GM20000 (cell line): ENCODE measurements at regions not wholly inside any gene's neighbourhood (a gene's known extent, or its start where the extent isn't known, plus 50 kb on each side); places are given as distances from the start of the nearest gene placed in this dataset.

ENCODE experiments used
- DNase-seq: peaks from one replicate; pipeline ENCODE4 v3.0.0; 2012; ENCODE audit warnings: low spot score
- CTCF ChIP-seq: IDR thresholded peaks from 2 replicates; pipeline ENCODE4 v1.5.1; 2012; ENCODE audit warnings: mild to moderate bottlenecking, control low read depth; ENCODE audit errors: extremely low read depth, missing control alignments

- no peak for TF ChIP-seq CTCF
- no peak for DNase-seq
These were observed 311.9 kb upstream of the SULF2 start for GRCh38 chr20:48096957-48097890.

- TF ChIP-seq CTCF = no peak
- no peak for DNase-seq
These were observed 311.1 kb upstream of the SULF2 start for GRCh38 chr20:48096212-48096875.

GRCh38 chr20:48094944-48095343 lies 309.7 kb upstream of the SULF2 start:
- no peak for TF ChIP-seq CTCF
- no peak for DNase-seq

- no peak for TF ChIP-seq CTCF
- no peak for DNase-seq
These were observed 309.0 kb upstream of the SULF2 start for GRCh38 chr20:48094196-48094749.

- DNase-seq = no peak
- no peak for TF ChIP-seq CTCF
These were observed 307.5 kb upstream of the SULF2 start for GRCh38 chr20:48092596-48093280.

- DNase-seq = no peak
- no peak for TF ChIP-seq CTCF
These were observed 305.5 kb upstream of the SULF2 start for GRCh38 chr20:48090784-48091183.

- DNase-seq = no peak
- no peak for TF ChIP-seq CTCF
These were observed 305.0 kb upstream of the SULF2 start for GRCh38 chr20:48090314-48090713.
